Spleen (tissue), 7 donors: ENCODE measurements at regions not wholly inside any gene's neighbourhood (a gene's known extent, or its start where the extent isn't known, plus 50 kb on each side); places are given as distances from the start of the nearest gene placed in this dataset.

Experiments
- POLR2A ChIP-seq, 3 donors: fragments of 450-650 bp; IDR thresholded peaks; one replicate each; pipeline ENCODE4 v1.5.1; 2017; ENCODE audit warnings: antibody characterized with exemption in 3 of 3, mild to moderate bottlenecking in 1 of 3
- TF ChIP-seq, protein P1 (sequence below), 11 experiments: fragments of 200-600 bp in 7 of 11; fragments of 450-650 bp in 4 of 11; sonication (generic) in 4 of 11; IDR thresholded peaks in 8 of 11; conservative IDR thresholded peaks in 3 of 11; 1 replicate in 7 of 11; 2 replicates in 4 of 11; pipeline versions ENCODE4 v1.4.0 to v1.8.0; 2016 to 2021; ENCODE audit warnings: antibody characterized with exemption in 11 of 11, inconsistent platforms in 4 of 11, mild to moderate bottlenecking in 1 of 11
- donor health status: DM: no; HTN: no; CAD: no; lungs with moderate emphysema.
- donor health status: DM: no; HTN: no; CAD: no.
- donor health status: DM: no; HTN: no; CAD: no.

DNA sequence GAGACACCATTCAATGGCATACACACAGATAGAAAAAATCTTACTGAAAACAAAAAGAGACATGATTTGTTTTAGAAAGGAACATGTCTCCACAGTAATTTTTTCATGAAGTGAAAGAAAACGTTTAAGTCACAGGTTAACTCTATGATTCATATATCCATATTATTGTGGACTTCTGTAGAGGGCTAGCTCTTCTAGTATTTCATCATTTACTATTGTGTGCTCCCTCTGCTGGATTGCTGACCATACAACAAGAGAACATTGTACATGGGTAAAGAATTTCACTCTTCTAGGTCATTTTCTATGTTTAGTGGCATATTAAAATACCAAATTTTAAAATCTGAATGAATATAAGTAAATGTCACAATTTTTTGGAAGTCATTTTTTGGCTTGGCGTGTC, 91.8 kb upstream of the POU3F4 start:
- TF ChIP-seq, protein P1, sequence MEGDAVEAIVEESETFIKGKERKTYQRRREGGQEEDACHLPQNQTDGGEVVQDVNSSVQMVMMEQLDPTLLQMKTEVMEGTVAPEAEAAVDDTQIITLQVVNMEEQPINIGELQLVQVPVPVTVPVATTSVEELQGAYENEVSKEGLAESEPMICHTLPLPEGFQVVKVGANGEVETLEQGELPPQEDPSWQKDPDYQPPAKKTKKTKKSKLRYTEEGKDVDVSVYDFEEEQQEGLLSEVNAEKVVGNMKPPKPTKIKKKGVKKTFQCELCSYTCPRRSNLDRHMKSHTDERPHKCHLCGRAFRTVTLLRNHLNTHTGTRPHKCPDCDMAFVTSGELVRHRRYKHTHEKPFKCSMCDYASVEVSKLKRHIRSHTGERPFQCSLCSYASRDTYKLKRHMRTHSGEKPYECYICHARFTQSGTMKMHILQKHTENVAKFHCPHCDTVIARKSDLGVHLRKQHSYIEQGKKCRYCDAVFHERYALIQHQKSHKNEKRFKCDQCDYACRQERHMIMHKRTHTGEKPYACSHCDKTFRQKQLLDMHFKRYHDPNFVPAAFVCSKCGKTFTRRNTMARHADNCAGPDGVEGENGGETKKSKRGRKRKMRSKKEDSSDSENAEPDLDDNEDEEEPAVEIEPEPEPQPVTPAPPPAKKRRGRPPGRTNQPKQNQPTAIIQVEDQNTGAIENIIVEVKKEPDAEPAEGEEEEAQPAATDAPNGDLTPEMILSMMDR (IDR thresholded peaks at IDR 0.05 in 8 of 11, conservative IDR thresholded peaks at IDR 0.05 in 3 of 11): no peak
- TF ChIP-seq POLR2A (IDR thresholded peaks at IDR 0.05): no peak
